ENCODE measurements at regions not wholly inside any gene's neighbourhood (a gene's known extent, or its start where the extent isn't known, plus 50 kb on each side); places are given as distances from the start of the nearest gene placed in this dataset.

DNA sequence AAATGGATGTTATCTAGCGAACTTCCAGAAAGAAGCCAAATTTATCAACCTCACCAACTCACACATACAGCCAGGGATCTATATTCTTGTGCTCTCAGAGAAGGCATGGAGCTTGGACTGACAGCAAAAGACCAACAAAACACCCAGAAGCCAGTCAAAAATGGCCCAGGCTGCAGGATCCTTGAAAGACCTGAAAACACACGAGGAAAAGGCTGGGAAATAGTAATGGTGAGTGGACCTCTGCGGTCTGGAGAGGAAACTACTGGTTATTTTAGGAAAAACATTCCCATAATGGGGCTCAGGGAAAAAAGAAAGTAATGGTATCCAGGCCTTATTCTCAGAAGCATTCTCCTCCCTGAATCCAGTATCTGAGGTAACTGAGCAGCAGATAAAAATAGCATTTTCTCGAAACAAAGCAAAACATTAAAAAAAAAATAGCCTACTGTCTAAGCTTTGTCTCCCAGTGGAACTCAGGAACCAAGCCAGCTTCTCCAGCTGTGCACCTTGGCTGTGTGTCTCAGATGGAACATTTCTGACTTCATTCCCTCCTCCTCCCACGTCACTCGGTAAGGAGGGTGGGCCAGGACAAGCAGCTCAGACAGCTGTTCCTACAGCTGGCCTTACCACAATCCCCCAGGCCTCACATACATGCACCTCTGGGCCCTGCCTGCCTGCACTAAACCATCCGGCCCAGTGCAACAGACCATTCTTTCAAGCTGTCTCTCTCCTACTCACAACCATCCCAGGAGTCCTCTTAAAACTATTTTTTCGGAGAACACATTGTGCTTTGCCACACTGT lies 249.9 kb downstream of the DAD1 start:
- no peaks in the 10 kb centered on the region for H3K36me3 ChIP-seq
- peaks cover 0 to 12% of the 10 kb centered on the region in 2 donors for H3K9me3 ChIP-seq
- DNase-seq (ENCODE audit: low spot score in 2 of 2): peak in 1 of 2 donors; percentile 27
- intact Hi-C loops (cut with DNase I; ENCODE audit: low total_unique reads): no loop called here
- no peaks in the 10 kb centered on the region for H3K4me1 ChIP-seq
- no peak for TF ChIP-seq POLR2AphosphoS5 (IDR thresholded peaks at IDR 0.05)
- TF ChIP-seq, protein P1, sequence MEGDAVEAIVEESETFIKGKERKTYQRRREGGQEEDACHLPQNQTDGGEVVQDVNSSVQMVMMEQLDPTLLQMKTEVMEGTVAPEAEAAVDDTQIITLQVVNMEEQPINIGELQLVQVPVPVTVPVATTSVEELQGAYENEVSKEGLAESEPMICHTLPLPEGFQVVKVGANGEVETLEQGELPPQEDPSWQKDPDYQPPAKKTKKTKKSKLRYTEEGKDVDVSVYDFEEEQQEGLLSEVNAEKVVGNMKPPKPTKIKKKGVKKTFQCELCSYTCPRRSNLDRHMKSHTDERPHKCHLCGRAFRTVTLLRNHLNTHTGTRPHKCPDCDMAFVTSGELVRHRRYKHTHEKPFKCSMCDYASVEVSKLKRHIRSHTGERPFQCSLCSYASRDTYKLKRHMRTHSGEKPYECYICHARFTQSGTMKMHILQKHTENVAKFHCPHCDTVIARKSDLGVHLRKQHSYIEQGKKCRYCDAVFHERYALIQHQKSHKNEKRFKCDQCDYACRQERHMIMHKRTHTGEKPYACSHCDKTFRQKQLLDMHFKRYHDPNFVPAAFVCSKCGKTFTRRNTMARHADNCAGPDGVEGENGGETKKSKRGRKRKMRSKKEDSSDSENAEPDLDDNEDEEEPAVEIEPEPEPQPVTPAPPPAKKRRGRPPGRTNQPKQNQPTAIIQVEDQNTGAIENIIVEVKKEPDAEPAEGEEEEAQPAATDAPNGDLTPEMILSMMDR (IDR thresholded peaks at IDR 0.05): no peak
- TF ChIP-seq POLR2A (IDR thresholded peaks at IDR 0.05): no peak
- no peak overlapping the region for H3K27ac ChIP-seq
- no peaks in the 10 kb centered on the region for H3K27me3 ChIP-seq
- H3K4me3 ChIP-seq: no peak overlapping the region

DNA sequence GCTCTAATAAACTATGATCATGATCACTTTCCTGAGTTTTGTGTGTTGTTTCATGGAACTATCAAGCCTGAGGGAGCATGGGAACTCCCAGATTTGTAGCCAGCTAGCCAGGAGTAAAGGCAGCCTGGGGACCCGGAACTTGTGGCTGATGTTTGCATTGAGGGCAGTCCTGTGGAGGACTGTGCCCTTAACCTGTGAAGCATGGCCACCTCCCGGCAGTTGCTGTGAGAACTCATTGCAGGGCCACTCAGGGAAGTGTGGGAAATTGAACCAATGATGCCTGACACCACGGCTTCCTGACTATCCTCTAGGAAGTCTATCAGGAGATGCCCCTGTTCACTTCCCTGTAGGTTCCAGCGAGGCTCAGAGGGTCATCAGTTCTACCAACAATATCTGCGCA lies 250.6 kb downstream of the DAD1 start:
- Histone ChIP-seq H3K4me1 (no peaks in the 10 kb centered on the region), H3K36me3 (no peaks in the 10 kb centered on the region), H3K27me3 (no peaks in the 10 kb centered on the region), H3K9me3 (peaks cover 0 to 4% of the 10 kb centered on the region in 2 donors), H3K27ac (no peak overlapping the region), H3K4me3 (no peak overlapping the region)
- DNase-seq (ENCODE audit: low spot score in 2 of 2): no peak
- intact Hi-C loops (cut with DNase I; ENCODE audit: low total_unique reads): no loop called here
- TF ChIP-seq POLR2A (IDR thresholded peaks at IDR 0.05) (no peak), POLR2AphosphoS5 (IDR thresholded peaks at IDR 0.05) (no peak)
- TF ChIP-seq, protein P1 (IDR thresholded peaks at IDR 0.05): no peak

DNA sequence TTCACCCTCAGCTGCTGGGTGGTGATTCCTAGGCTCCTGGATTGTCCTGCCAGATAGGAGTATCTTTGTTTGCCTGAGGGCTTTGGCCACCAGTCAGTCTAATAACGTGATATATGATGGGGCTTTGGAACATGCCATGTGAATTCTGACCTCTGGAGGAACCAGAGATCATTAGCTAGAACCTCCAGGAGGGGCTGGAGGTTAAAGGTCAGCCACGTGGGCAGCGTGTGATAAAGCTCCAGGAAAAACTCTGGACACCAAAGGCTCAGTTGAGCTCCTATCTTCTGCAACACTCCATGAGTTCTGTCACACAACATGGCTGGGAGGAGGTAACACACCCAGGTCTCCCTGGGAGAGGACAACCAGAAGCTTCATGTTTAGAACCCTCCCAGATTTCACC lies 251.1 kb downstream of the DAD1 start:
- Histone ChIP-seq H3K27me3 (no peaks in the 10 kb centered on the region), H3K36me3 (no peaks in the 10 kb centered on the region), H3K27ac (no peak overlapping the region), H3K4me1 (no peaks in the 10 kb centered on the region), H3K4me3 (no peak overlapping the region), H3K9me3 (no peaks in the 10 kb centered on the region)
- TF ChIP-seq POLR2A (IDR thresholded peaks at IDR 0.05) (no peak), POLR2AphosphoS5 (IDR thresholded peaks at IDR 0.05) (no peak)
- TF ChIP-seq, protein P1 (IDR thresholded peaks at IDR 0.05): no peak
- no peak for DNase-seq (ENCODE audit: low spot score in 2 of 2)
- intact Hi-C loops (cut with DNase I; ENCODE audit: low total_unique reads): no loop called here

DNA sequence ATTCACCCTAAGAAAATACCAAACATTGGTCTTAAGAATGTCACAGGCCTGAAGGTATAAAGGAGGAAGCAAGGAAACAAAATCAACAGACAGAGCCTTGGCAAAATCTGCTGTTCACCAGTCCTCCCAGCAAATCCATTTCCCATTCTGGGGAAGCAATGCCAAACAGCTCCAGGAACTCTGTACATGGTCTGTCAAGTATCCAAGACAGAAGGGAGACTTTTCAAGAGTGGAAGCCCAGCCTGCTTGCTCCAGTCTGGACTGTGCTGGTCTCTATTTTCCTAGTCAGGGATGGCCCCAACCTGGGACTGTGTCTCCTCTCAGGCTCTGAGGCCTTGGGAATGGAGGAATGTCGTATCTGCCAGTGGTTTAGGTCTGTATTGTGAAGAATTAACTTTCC lies 251.5 kb downstream of the DAD1 start:
- Histone ChIP-seq H3K36me3 (no peaks in the 10 kb centered on the region), H3K27ac (no peak overlapping the region), H3K9me3 (no peaks in the 10 kb centered on the region), H3K27me3 (no peaks in the 10 kb centered on the region), H3K4me3 (no peak overlapping the region), H3K4me1 (no peaks in the 10 kb centered on the region)
- intact Hi-C loops (cut with DNase I; ENCODE audit: low total_unique reads): no loop called here
- no peak for TF ChIP-seq POLR2AphosphoS5 (IDR thresholded peaks at IDR 0.05)
- TF ChIP-seq, protein P1 (IDR thresholded peaks at IDR 0.05): no peak
- TF ChIP-seq POLR2A (IDR thresholded peaks at IDR 0.05): no peak
- no peak for DNase-seq (ENCODE audit: low spot score in 2 of 2)

DNA sequence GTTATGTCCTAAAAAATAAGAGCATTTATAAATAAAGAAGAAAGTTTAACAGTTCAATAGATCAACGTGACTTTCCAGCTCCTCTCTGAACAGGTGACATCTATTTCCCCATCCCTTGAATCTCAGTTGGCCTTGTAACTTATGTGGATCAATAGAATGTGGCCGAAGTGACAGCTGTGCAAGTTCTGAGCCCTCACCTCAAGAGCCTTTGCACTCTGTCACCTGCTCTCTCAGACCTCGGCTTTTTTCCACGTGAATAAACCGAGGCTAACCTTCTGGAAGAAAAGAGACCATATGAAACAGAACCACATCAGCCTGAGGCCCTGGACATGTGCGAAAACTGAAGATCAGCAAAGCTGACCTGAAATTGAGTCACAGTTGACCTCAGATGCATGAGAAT lies 253.0 kb downstream of the DAD1 start:
- H3K36me3 ChIP-seq: no peaks in the 10 kb centered on the region
- no peaks in the 10 kb centered on the region for H3K4me1 ChIP-seq
- intact Hi-C loops (cut with DNase I; ENCODE audit: low total_unique reads): no loop called here
- no peaks in the 10 kb centered on the region for H3K27me3 ChIP-seq
- no peak for DNase-seq (ENCODE audit: low spot score in 2 of 2)
- H3K27ac ChIP-seq: no peak overlapping the region
- TF ChIP-seq POLR2A (IDR thresholded peaks at IDR 0.05): no peak
- TF ChIP-seq, protein P1 (IDR thresholded peaks at IDR 0.05): no peak
- TF ChIP-seq POLR2AphosphoS5 (IDR thresholded peaks at IDR 0.05): no peak
- H3K4me3 ChIP-seq: no peak overlapping the region
- H3K9me3 ChIP-seq: no peaks in the 10 kb centered on the region
